Astrocyte (in vitro differentiated cells and primary cell): ENCODE measurements at regions not wholly inside any gene's neighbourhood (a gene's known extent, or its start where the extent isn't known, plus 50 kb on each side); places are given as distances from the start of the nearest gene placed in this dataset.

Experiments
- CTCF ChIP-seq: IDR thresholded peaks from 2 replicates; pipeline ENCODE4 v1.5.1; 2011; ENCODE audit warnings: low read depth, mild to moderate bottlenecking, inconsistent platforms, low read length, moderate library complexity; ENCODE audit not compliant: insufficient read depth
- EZH2 ChIP-seq: IDR thresholded peaks from 2 replicates; pipeline ENCODE4 v1.6.1; 2012; ENCODE audit warnings: mild to moderate bottlenecking, low read length, inconsistent platforms; ENCODE audit not compliant: insufficient read depth

GRCh38 chr4:155094201-155094820 lies 114.1 kb upstream of the NPY2R start:
- TF ChIP-seq CTCF (no peak), EZH2 (no peak)
